Transverse colon (tissue), 3 donors: ENCODE measurements at regions not wholly inside any gene's neighbourhood (a gene's known extent, or its start where the extent isn't known, plus 50 kb on each side); places are given as distances from the start of the nearest gene placed in this dataset.

Source experiments
- POLR2A ChIP-seq: fragments of 450-650 bp; IDR thresholded peaks from one replicate; pipeline ENCODE4 v1.6.1; 2016; ENCODE audit warnings: antibody characterized with exemption, mild to moderate bottlenecking, moderate library complexity
- TF ChIP-seq, protein P1 (sequence below), 5 experiments: fragments of 200-600 bp in 3 of 5; fragments of 450-650 bp in 2 of 5; sonication (generic) in 3 of 5; IDR thresholded peaks; 1 replicate in 2 of 5; 2 replicates in 3 of 5; pipeline ENCODE4 v1.5.1; 2016 to 2017; ENCODE audit warnings: antibody characterized with exemption in 5 of 5, inconsistent platforms in 3 of 5, mild to moderate bottlenecking in 2 of 5, moderate library complexity in 1 of 5

DNA sequence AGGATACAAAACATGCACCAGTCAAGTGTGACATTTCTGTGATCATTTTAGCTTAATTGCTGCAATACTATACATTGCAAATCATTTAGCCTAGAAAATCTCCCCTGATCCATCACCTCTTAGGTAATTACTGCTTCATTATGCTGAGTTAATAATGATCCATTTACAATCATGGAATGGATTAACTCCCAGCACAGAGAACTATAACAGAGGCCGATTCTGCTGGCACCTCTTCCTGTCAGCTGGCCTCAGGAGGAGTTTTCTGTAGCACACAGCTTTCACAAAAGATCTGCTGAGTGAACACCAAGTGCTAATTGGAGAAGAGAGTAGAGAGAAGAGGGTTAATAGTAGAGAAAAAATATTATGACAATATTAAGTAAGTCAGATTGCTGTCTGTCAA lies 591.8 kb upstream of the KIRREL3 start:
- TF ChIP-seq, protein P1, sequence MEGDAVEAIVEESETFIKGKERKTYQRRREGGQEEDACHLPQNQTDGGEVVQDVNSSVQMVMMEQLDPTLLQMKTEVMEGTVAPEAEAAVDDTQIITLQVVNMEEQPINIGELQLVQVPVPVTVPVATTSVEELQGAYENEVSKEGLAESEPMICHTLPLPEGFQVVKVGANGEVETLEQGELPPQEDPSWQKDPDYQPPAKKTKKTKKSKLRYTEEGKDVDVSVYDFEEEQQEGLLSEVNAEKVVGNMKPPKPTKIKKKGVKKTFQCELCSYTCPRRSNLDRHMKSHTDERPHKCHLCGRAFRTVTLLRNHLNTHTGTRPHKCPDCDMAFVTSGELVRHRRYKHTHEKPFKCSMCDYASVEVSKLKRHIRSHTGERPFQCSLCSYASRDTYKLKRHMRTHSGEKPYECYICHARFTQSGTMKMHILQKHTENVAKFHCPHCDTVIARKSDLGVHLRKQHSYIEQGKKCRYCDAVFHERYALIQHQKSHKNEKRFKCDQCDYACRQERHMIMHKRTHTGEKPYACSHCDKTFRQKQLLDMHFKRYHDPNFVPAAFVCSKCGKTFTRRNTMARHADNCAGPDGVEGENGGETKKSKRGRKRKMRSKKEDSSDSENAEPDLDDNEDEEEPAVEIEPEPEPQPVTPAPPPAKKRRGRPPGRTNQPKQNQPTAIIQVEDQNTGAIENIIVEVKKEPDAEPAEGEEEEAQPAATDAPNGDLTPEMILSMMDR (IDR thresholded peaks at IDR 0.05), result no peak
- no peak for TF ChIP-seq POLR2A
